Mesenchymal stem cell (in vitro differentiated cells and primary cell): ENCODE measurements at regions not wholly inside any gene's neighbourhood (a gene's known extent, or its start where the extent isn't known, plus 50 kb on each side); places are given as distances from the start of the nearest gene placed in this dataset.

Source experiments
- DNase-seq: peaks from one replicate; pipeline ENCODE4 v3.0.0-alpha.2; 2013
- H2AFZ ChIP-seq: one replicate; pipeline ENCODE4 v1.6.1; 2013; ENCODE audit warnings: low read depth, mild to moderate bottlenecking, control low read depth, inconsistent platforms, low read length, moderate library complexity
- H2AK5ac ChIP-seq: 2 replicates; pipeline ENCODE4 v1.6.1; 2013; ENCODE audit warnings: low read length, moderate library complexity, mild to moderate bottlenecking, inconsistent platforms; ENCODE audit not compliant: severe bottlenecking
- H2BK120ac ChIP-seq: one replicate; pipeline ENCODE4 v1.6.1; 2013; ENCODE audit warnings: low read depth, mild to moderate bottlenecking, inconsistent platforms, low read length, moderate library complexity
- H2BK12ac ChIP-seq, 2 experiments: one replicate each; pipeline ENCODE4 v1.6.1; 2013; ENCODE audit warnings: inconsistent platforms in 2 of 2, low read length in 2 of 2, mild to moderate bottlenecking in 2 of 2, moderate library complexity in 2 of 2, control low read depth in 1 of 2
- H2BK15ac ChIP-seq: one replicate; pipeline ENCODE4 v1.6.1; 2013; ENCODE audit warnings: mild to moderate bottlenecking, low read depth, inconsistent platforms; ENCODE audit not compliant: poor library complexity, severe bottlenecking
- H2BK5ac ChIP-seq: 2 replicates; pipeline ENCODE4 v1.6.1; 2013; ENCODE audit warnings: low read depth, mild to moderate bottlenecking, low read length, control low read depth, inconsistent platforms; ENCODE audit not compliant: poor library complexity, severe bottlenecking
- H3K14ac ChIP-seq, 2 experiments: one replicate each; pipeline ENCODE4 v1.6.1; 2013; ENCODE audit warnings: inconsistent platforms in 2 of 2, low read length in 2 of 2, control low read depth in 1 of 2, mild to moderate bottlenecking in 1 of 2, moderate library complexity in 1 of 2
- H3K18ac ChIP-seq, 2 experiments: one replicate each; pipeline ENCODE4 v1.6.1; 2013; ENCODE audit warnings: inconsistent platforms in 2 of 2, low read length in 2 of 2, control low read depth in 1 of 2, low read depth in 1 of 2, mild to moderate bottlenecking in 1 of 2
- H3K23ac ChIP-seq, 2 experiments: one replicate each; pipeline ENCODE4 v1.6.1; 2013; ENCODE audit warnings: inconsistent platforms in 2 of 2, low read length in 2 of 2, mild to moderate bottlenecking in 2 of 2, moderate library complexity in 2 of 2, control low read depth in 1 of 2
- H3K27ac ChIP-seq: 2 replicates; pipeline ENCODE4 v1.5.1; 2013; ENCODE audit warnings: mild to moderate bottlenecking, moderate library complexity, low read length, control low read depth, inconsistent platforms; ENCODE audit not compliant: poor library complexity, severe bottlenecking
- H3K27me3 ChIP-seq, 2 experiments: 2 replicates each; pipeline versions ENCODE4 v1.6.1 to v1.7.0; 2013; ENCODE audit warnings: low read length in 2 of 2, mild to moderate bottlenecking in 2 of 2, moderate library complexity in 2 of 2, control low read depth in 1 of 2, inconsistent platforms in 1 of 2; ENCODE audit not compliant: control insufficient read depth in 1 of 2, insufficient read depth in 1 of 2
- H3K36me3 ChIP-seq, 2 experiments: 2 replicates each; pipeline versions ENCODE4 v1.6.1 to v1.7.0; 2013; ENCODE audit warnings: low read length in 2 of 2, control low read depth in 1 of 2, inconsistent platforms in 1 of 2, low read depth in 1 of 2, mild to moderate bottlenecking in 1 of 2; ENCODE audit not compliant: insufficient read depth in 2 of 2, control insufficient read depth in 1 of 2
- H3K4ac ChIP-seq, 2 experiments: one replicate each; pipeline ENCODE4 v1.6.1; 2013; ENCODE audit warnings: inconsistent platforms in 2 of 2, low read length in 2 of 2, mild to moderate bottlenecking in 2 of 2, moderate library complexity in 2 of 2, control low read depth in 1 of 2, low read depth in 1 of 2
- H3K4me1 ChIP-seq: 2 replicates; pipeline ENCODE4 v1.6.1; 2013; ENCODE audit warnings: low read depth, low read length, control low read depth; ENCODE audit not compliant: control insufficient read depth, insufficient read depth
- H3K4me2 ChIP-seq: 2 replicates; pipeline ENCODE4 v1.6.1; 2013; ENCODE audit warnings: low read length, mild to moderate bottlenecking, inconsistent platforms; ENCODE audit not compliant: poor library complexity, severe bottlenecking
- H3K4me3 ChIP-seq, 2 experiments: 2 replicates each; pipeline versions ENCODE4 v1.5.1 to v1.7.0; 2013; ENCODE audit warnings: low read length in 2 of 2, mild to moderate bottlenecking in 2 of 2, control low read depth in 1 of 2, low read depth in 1 of 2; ENCODE audit not compliant: insufficient read depth in 1 of 2
- H3K79me1 ChIP-seq: replicated peaks from 2 replicates; pipeline ENCODE4 v1.6.1; 2013; ENCODE audit warnings: mild to moderate bottlenecking, control low read depth, low read length, inconsistent platforms; ENCODE audit not compliant: poor library complexity, severe bottlenecking
- H3K9ac ChIP-seq: 2 replicates; pipeline ENCODE4 v1.7.0; 2013; ENCODE audit warnings: mild to moderate bottlenecking, low read length, moderate library complexity
- H3K9me3 ChIP-seq: 2 replicates; pipeline ENCODE4 v1.7.0; 2013; ENCODE audit warnings: mild to moderate bottlenecking, low read length; ENCODE audit not compliant: control insufficient read depth
- H4K8ac ChIP-seq: one replicate; pipeline ENCODE4 v1.6.1; 2013; ENCODE audit warnings: inconsistent platforms, mild to moderate bottlenecking, low read length, moderate library complexity
- H4K91ac ChIP-seq: one replicate; pipeline ENCODE4 v1.6.1; 2013; ENCODE audit warnings: mild to moderate bottlenecking, low read length, inconsistent platforms
- WGBS: methylation state at CpG from one replicate; pipeline ENCODE4 v1.1.7; 2013; ENCODE audit warnings: mixed read lengths; 5-methylcytosine and 5-hydroxymethylcytosine counted together

GRCh38 chr6:44761046-44761445, 373.5 kb downstream of the CDC5L start:
- no peak overlapping the region for H3K18ac ChIP-seq
- no peak overlapping the region for H3K23ac ChIP-seq
- no peak overlapping the region for H4K91ac ChIP-seq
- H2BK5ac ChIP-seq: no peak overlapping the region
- no peak overlapping the region for H3K4ac ChIP-seq
- no peaks in the 10 kb centered on the region for H3K36me3 ChIP-seq
- no peaks in the 10 kb centered on the region for H3K4me1 ChIP-seq
- no peak for DNase-seq
- H4K8ac ChIP-seq: no peak overlapping the region
- no peaks in the 10 kb centered on the region for H3K79me1 ChIP-seq
- H2BK15ac ChIP-seq: no peak overlapping the region
- no peak overlapping the region for H2AK5ac ChIP-seq
- H3K27me3 ChIP-seq: no peaks in the 10 kb centered on the region
- no peak overlapping the region for H3K4me3 ChIP-seq
- H3K9ac ChIP-seq: no peak overlapping the region
- no peak overlapping the region for H2BK120ac ChIP-seq
- peaks cover 13% of the 10 kb centered on the region for H3K9me3 ChIP-seq
- no peak overlapping the region for H3K27ac ChIP-seq
- no peak overlapping the region for H3K4me2 ChIP-seq
- H2AFZ ChIP-seq: no peak overlapping the region
- H3K14ac ChIP-seq: no peak overlapping the region
- H2BK12ac ChIP-seq: no peak overlapping the region

- DNase-seq: no peak
- no peak overlapping the region for H3K23ac ChIP-seq
- no peak overlapping the region for H3K4me3 ChIP-seq
- H3K79me1 ChIP-seq: no peaks in the 10 kb centered on the region
- peaks cover 13% of the 10 kb centered on the region for H3K9me3 ChIP-seq
- no peak overlapping the region for H2BK120ac ChIP-seq
- no peak overlapping the region for H3K14ac ChIP-seq
- H3K4me2 ChIP-seq: no peak overlapping the region
- WGBS: no CpG with 5 or more reads among the region's 1 CpG
- no peak overlapping the region for H3K4ac ChIP-seq
- no peaks in the 10 kb centered on the region for H3K36me3 ChIP-seq
- H4K8ac ChIP-seq: no peak overlapping the region
- no peak overlapping the region for H2BK12ac ChIP-seq
- H3K27ac ChIP-seq: no peak overlapping the region
- no peaks in the 10 kb centered on the region for H3K27me3 ChIP-seq
- H2BK5ac ChIP-seq: no peak overlapping the region
- H3K18ac ChIP-seq: no peak overlapping the region
- no peak overlapping the region for H3K9ac ChIP-seq
- no peak overlapping the region for H4K91ac ChIP-seq
- no peaks in the 10 kb centered on the region for H3K4me1 ChIP-seq
- no peak overlapping the region for H2AFZ ChIP-seq
- H2AK5ac ChIP-seq: no peak overlapping the region
- no peak overlapping the region for H2BK15ac ChIP-seq
Measured at GRCh38 chr6:44762496-44762895, 375.0 kb downstream of the CDC5L start.

GRCh38 chr6:44771647-44772415, 384.3 kb downstream of the CDC5L start:
- H2AFZ ChIP-seq: no peak overlapping the region
- H3K4me1 ChIP-seq: no peaks in the 10 kb centered on the region
- no peak overlapping the region for H2BK5ac ChIP-seq
- H3K4me2 ChIP-seq: no peak overlapping the region
- no peak overlapping the region for H3K9ac ChIP-seq
- no peak overlapping the region for H4K8ac ChIP-seq
- no peak overlapping the region for H2BK120ac ChIP-seq
- H3K14ac ChIP-seq: no peak overlapping the region
- no peak overlapping the region for H4K91ac ChIP-seq
- 66% methylated on average over 2 of the region's 4 CpGs for WGBS
- H3K36me3 ChIP-seq: no peaks in the 10 kb centered on the region
- no peak overlapping the region for H2AK5ac ChIP-seq
- no peak for DNase-seq
- no peak overlapping the region for H3K23ac ChIP-seq
- H3K9me3 ChIP-seq: no peaks in the 10 kb centered on the region
- H3K79me1 ChIP-seq: no peaks in the 10 kb centered on the region
- no peak overlapping the region for H3K18ac ChIP-seq
- no peak overlapping the region for H3K27ac ChIP-seq
- no peak overlapping the region for H3K4ac ChIP-seq
- H3K4me3 ChIP-seq: no peak overlapping the region
- no peaks in the 10 kb centered on the region for H3K27me3 ChIP-seq
- no peak overlapping the region for H2BK15ac ChIP-seq
- H2BK12ac ChIP-seq: no peak overlapping the region

- H3K9ac ChIP-seq: no peak overlapping the region
- no peak overlapping the region for H2BK15ac ChIP-seq
- H2BK120ac ChIP-seq: no peak overlapping the region
- no peak overlapping the region for H4K8ac ChIP-seq
- no peak overlapping the region for H2AFZ ChIP-seq
- no peak overlapping the region for H2BK5ac ChIP-seq
- no peaks in the 10 kb centered on the region for H3K36me3 ChIP-seq
- no peak overlapping the region for H2AK5ac ChIP-seq
- H3K9me3 ChIP-seq: no peaks in the 10 kb centered on the region
- DNase-seq: no peak
- H3K14ac ChIP-seq: no peak overlapping the region
- no peaks in the 10 kb centered on the region for H3K27me3 ChIP-seq
- no peak overlapping the region for H2BK12ac ChIP-seq
- H3K23ac ChIP-seq: no peak overlapping the region
- H3K4ac ChIP-seq: no peak overlapping the region
- H3K18ac ChIP-seq: no peak overlapping the region
- H3K27ac ChIP-seq: no peak overlapping the region
- no peak overlapping the region for H4K91ac ChIP-seq
- no peak overlapping the region for H3K4me3 ChIP-seq
- no peaks in the 10 kb centered on the region for H3K4me1 ChIP-seq
- H3K4me2 ChIP-seq: no peak overlapping the region
- no peaks in the 10 kb centered on the region for H3K79me1 ChIP-seq
Measured at GRCh38 chr6:44772838-44773237, 385.3 kb downstream of the CDC5L start.
